HepG2 (cell line): ENCODE measurements at regions not wholly inside any gene's neighbourhood (a gene's known extent, or its start where the extent isn't known, plus 50 kb on each side); places are given as distances from the start of the nearest gene placed in this dataset.

ENCODE experiments used
- ATAC-seq: fragments of 200-7000 bp; cut with Tn5 transposase; 3 replicates; pipeline ENCODE4 v1.9.1; 2020; ENCODE audit warnings: mild to moderate bottlenecking, moderate library complexity
- BruUV-seq: library from RNA; stranded (reverse); fragments of 400-500 nt; replicated peaks from 2 replicates; lab custom pipeline; 2021; lab: Mats Ljungman, UMichigan
- CTCF ChIA-PET: fragments of 300-600 bp; formaldehyde crosslinking; extraction: SDS; loops from one replicate; lab custom pipeline; 2021; ENCODE audit warnings: low total read pairs, inconsistent platforms, low intra/inter-chr PET ratio; lab: Yijun Ruan, JAX
- POLR2A ChIA-PET: fragments of 350-600 bp; sonication (Branson Sonifier 250); formaldehyde crosslinking; loops from one replicate; lab custom pipeline; 2020; ENCODE audit warnings: antibody characterized with exemption, inconsistent platforms; lab: Yijun Ruan, JAX
- DNase-seq: peaks from one replicate; pipeline ENCODE4 v3.0.0-alpha.2; 2015; ENCODE audit warnings: low spot score
- FAIRE-seq: peaks from 3 replicates; lab custom pipeline; 2011; peaks lifted over from hg19 to GRCh38; lab: Jason Lieb, UNC
- H2AFZ ChIP-seq: one replicate; pipeline ENCODE4 v1.6.1; 2011; ENCODE audit warnings: low read length, inconsistent platforms
- H3K27ac ChIP-seq: fragments of 300-600 bp; 3 replicates; pipeline ENCODE4 v1.8.0; 2011; ENCODE audit warnings: mixed run types, mild to moderate bottlenecking, mixed read lengths, low read length, inconsistent platforms; ENCODE audit not compliant: insufficient read depth; ENCODE audit errors: extremely low read length
- H3K27me3 ChIP-seq, 2 experiments: fragments of 200-600 bp in 1 of 2; 2 replicates in 1 of 2; 3 replicates in 1 of 2; pipeline versions ENCODE4 v1.6.0 to v1.8.0; 2011; ENCODE audit warnings: low read length in 2 of 2, mild to moderate bottlenecking in 2 of 2, moderate library complexity in 2 of 2, inconsistent platforms in 1 of 2; ENCODE audit not compliant: insufficient read depth in 2 of 2, control insufficient read depth in 1 of 2
- H3K36me3 ChIP-seq, 2 experiments: fragments of 200-600 bp in 1 of 2; replicated peaks in 1 of 2; 2 replicates in 1 of 2; 3 replicates in 1 of 2; pipeline versions ENCODE4 v1.5.1 to v1.8.0; 2011; ENCODE audit warnings: low read length in 2 of 2, inconsistent platforms in 1 of 2; ENCODE audit not compliant: insufficient read depth in 2 of 2, control insufficient read depth in 1 of 2
- H3K4me1 ChIP-seq: 2 replicates; pipeline ENCODE4 v1.5.1; 2012; ENCODE audit warnings: low read length, inconsistent platforms; ENCODE audit not compliant: insufficient read depth
- H3K4me2 ChIP-seq: 2 replicates; pipeline ENCODE4 v1.6.0; 2011; ENCODE audit warnings: low read depth, low read length, inconsistent platforms
- H3K4me3 ChIP-seq, 3 experiments: fragments of 200-600 bp in 1 of 3; sonication (generic), shearing (Covaris generic) in 1 of 3; replicated peaks in 1 of 3; 2 replicates each; pipeline ENCODE4 v1.5.1; 2011 to 2016; ENCODE audit warnings: low read length in 3 of 3, inconsistent platforms in 2 of 3, low read depth in 2 of 3, mild to moderate bottlenecking in 2 of 3, control low read depth in 1 of 3, mixed read lengths in 1 of 3; ENCODE audit not compliant: insufficient read depth in 1 of 3
- H3K79me2 ChIP-seq: one replicate; pipeline ENCODE4 v1.6.1; 2011; ENCODE audit warnings: low read length, inconsistent platforms; ENCODE audit not compliant: insufficient read depth
- H3K9ac ChIP-seq: 2 replicates; pipeline ENCODE4 v1.6.0; 2011; ENCODE audit warnings: mild to moderate bottlenecking, low read depth, low read length, inconsistent platforms; ENCODE audit not compliant: insufficient read depth
- H3K9me3 ChIP-seq: 2 replicates; pipeline ENCODE4 v1.5.1; 2012; ENCODE audit warnings: mild to moderate bottlenecking, low read length
- H4K20me1 ChIP-seq: 2 replicates; pipeline ENCODE4 v1.6.0; 2011; ENCODE audit warnings: inconsistent platforms, mild to moderate bottlenecking, low read length, moderate library complexity; ENCODE audit not compliant: insufficient read depth
- ATF6 ChIP-seq: sonication (generic); formaldehyde crosslinking; conservative IDR thresholded peaks from 2 replicates; pipeline ENCODE4 v1.4.0; 2020; ENCODE audit warnings: missing genetic modification reagents
- CBX5 ChIP-seq: sonication (generic); formaldehyde crosslinking; IDR thresholded peaks from 2 replicates; pipeline ENCODE4 v1.4.0; 2020; ENCODE audit warnings: missing genetic modification reagents, borderline replicate concordance
- ETV5 ChIP-seq: IDR thresholded peaks from 2 replicates; pipeline ENCODE4 v1.6.1; 2018; ENCODE audit warnings: missing biosample characterization, missing genetic modification reagents, inconsistent platforms, borderline replicate concordance
- FIP1L1 ChIP-seq: fragments of 200-400 bp; formaldehyde crosslinking; IDR thresholded peaks from 2 replicates; pipeline ENCODE4 v1.6.1; 2018; ENCODE audit warnings: low read depth, mild to moderate bottlenecking, low read length, moderate library complexity, borderline replicate concordance; ENCODE audit not compliant: insufficient read depth
- NR2F2 ChIP-seq: IDR thresholded peaks from 2 replicates; pipeline ENCODE4 v1.6.1; 2012; ENCODE audit warnings: low read depth, inconsistent platforms, borderline replicate concordance
- PRPF4 ChIP-seq: fragments of 200-400 bp; formaldehyde crosslinking; IDR thresholded peaks from 2 replicates; pipeline ENCODE4 v1.6.1; 2016; ENCODE audit warnings: low read length, low read depth; ENCODE audit not compliant: poor library complexity, severe bottlenecking
- RAD51 ChIP-seq: fragments of 450-650 bp; IDR thresholded peaks from 2 replicates; pipeline ENCODE4 v1.6.1; 2016; ENCODE audit warnings: borderline replicate concordance
- RELA ChIP-seq: sonication (generic); formaldehyde crosslinking; IDR thresholded peaks from 2 replicates; pipeline ENCODE4 v1.4.0; 2020; ENCODE audit warnings: missing genetic modification reagents
- RORA ChIP-seq: sonication (generic); formaldehyde crosslinking; IDR thresholded peaks from 2 replicates; pipeline ENCODE4 v1.5.0; 2020; ENCODE audit warnings: mild to moderate bottlenecking, missing genetic modification reagents, moderate library complexity
- SIX4 ChIP-seq: sonication (generic); formaldehyde crosslinking; IDR thresholded peaks from 2 replicates; pipeline ENCODE4 v1.4.0; 2020; ENCODE audit warnings: missing genetic modification reagents
- SUZ12 ChIP-seq: fragments of 150-350 bp; IDR thresholded peaks from 2 replicates; pipeline ENCODE4 v1.6.1; 2014; ENCODE audit warnings: low read depth, low read length
- ZFP36L1 ChIP-seq: sonication (generic); formaldehyde crosslinking; IDR thresholded peaks from 2 replicates; pipeline ENCODE4 v1.8.0; 2022; ENCODE audit warnings: mild to moderate bottlenecking, missing genetic modification reagents, moderate library complexity
- ZNF615 ChIP-seq: sonication (generic); formaldehyde crosslinking; IDR thresholded peaks from 2 replicates; pipeline ENCODE4 v1.5.0; 2020; ENCODE audit warnings: mild to moderate bottlenecking, missing genetic modification reagents, borderline replicate concordance
- ZNF83 ChIP-seq: sonication (generic); formaldehyde crosslinking; IDR thresholded peaks from 2 replicates; pipeline ENCODE4 v1.4.0; 2020; ENCODE audit warnings: missing genetic modification reagents, mild to moderate bottlenecking, borderline replicate concordance
- WGBS: methylation state at CpG from one replicate; pipeline ENCODE4 v1.1.6; 2017; ENCODE audit warnings: low lambda C conversion rate; 5-methylcytosine and 5-hydroxymethylcytosine counted together
- in situ Hi-C: cut with HindIII; loops from 2 replicates; pipeline ENCODE4 v1.10.0; 2017; ENCODE audit warnings: low pct_unique_long_range_greater_than_20kb; ENCODE audit not compliant: extremely low pct_ligation_motif_present
- intact Hi-C: fragments of 100-400 bp; cut with micrococcal nuclease; formaldehyde crosslinking; loops from one replicate; pipeline ENCODE4 v1.10.0; 2022; ENCODE audit not compliant: unreplicated experiment

GRCh38 chr4:90051999-90052398 lies 75.2 kb upstream of the CCSER1 start:
- H3K27ac ChIP-seq = no peak overlapping the region

GRCh38 chr4:90057091-90057490 lies 70.1 kb upstream of the CCSER1 start:
- intact Hi-C loops = no loop called here
- in situ Hi-C loops = no loop called here
- H3K9ac ChIP-seq = no peak overlapping the region
- H3K4me3 ChIP-seq = no peak overlapping the region
- BruUV-seq = no TSS peak
- no peaks in the 10 kb centered on the region for H3K27me3 ChIP-seq
- H3K4me1 ChIP-seq = no peaks in the 10 kb centered on the region
- no peak for DNase-seq
- ATAC-seq = no peak
- no peak overlapping the region for H3K27ac ChIP-seq
- H4K20me1 ChIP-seq = no peaks in the 10 kb centered on the region
- H2AFZ ChIP-seq = no peak overlapping the region
- no peaks in the 10 kb centered on the region for H3K79me2 ChIP-seq
- no peak overlapping the region for H3K4me2 ChIP-seq
- WGBS = 38% methylated on average over 2 of the region's 2 CpGs
- ChIA-PET POLR2A (no interaction called here), CTCF (no interaction called here)
- no peaks in the 10 kb centered on the region for H3K36me3 ChIP-seq
- no peaks in the 10 kb centered on the region for H3K9me3 ChIP-seq
- no peak for FAIRE-seq
- no peak for TF ChIP-seq ETV5
- TF ChIP-seq ZFP36L1 = no peak
- no peak for TF ChIP-seq ZNF83 (CRISPR knock-in tag)
- TF ChIP-seq SUZ12 = no peak
- no peak for TF ChIP-seq RAD51
- TF ChIP-seq NR2F2 = no peak
- TF ChIP-seq CBX5 (CRISPR knock-in tag) = no peak
- TF ChIP-seq ATF6 = no peak
- TF ChIP-seq RORA (CRISPR knock-in tag) = no peak
- TF ChIP-seq FIP1L1 = no peak
- no peak for TF ChIP-seq RELA (CRISPR knock-in tag)

More at GRCh38 chr4:90051999-90052398, 75.2 kb upstream of the CCSER1 start:
- Histone ChIP-seq H3K36me3 (no peaks in the 10 kb centered on the region), H3K27me3 (no peaks in the 10 kb centered on the region), H4K20me1 (no peaks in the 10 kb centered on the region), H3K4me2 (no peak overlapping the region), H3K9me3 (no peaks in the 10 kb centered on the region), H3K9ac (no peak overlapping the region), H3K4me3 (no peak overlapping the region), H3K4me1 (no peaks in the 10 kb centered on the region), H2AFZ (no peak overlapping the region), H3K79me2 (no peaks in the 10 kb centered on the region)
- intact Hi-C loops (no loop called here), in situ Hi-C loops (no loop called here)
- 5% methylated on average over 3 of the region's 3 CpGs for WGBS
- TF ChIP-seq SIX4 (CRISPR knock-in tag) = no peak
- no peak for TF ChIP-seq PRPF4
- TF ChIP-seq ZNF615 (CRISPR knock-in tag) = no peak
- BruUV-seq = no TSS peak
- ATAC-seq (no peak), FAIRE-seq (no peak), DNase-seq (no peak)
- ChIA-PET POLR2A (no interaction called here), CTCF (no interaction called here)
